GM12865 (cell line): ENCODE measurements at regions not wholly inside any gene's neighbourhood (a gene's known extent, or its start where the extent isn't known, plus 50 kb on each side); places are given as distances from the start of the nearest gene placed in this dataset.
"Not testable (repeated sequence)": the region's sequence is repeated elsewhere in the genome, so short reads cannot be mapped to it uniquely, and the experiment has no call there.

Source experiments
- DNase-seq: peaks from one replicate; pipeline ENCODE4 v3.0.0; 2010; ENCODE audit warnings: low read depth
- H3K4me3 ChIP-seq: 2 replicates; pipeline ENCODE4 v1.5.1; 2011; ENCODE audit warnings: mild to moderate bottlenecking, low read depth, low read length, control low read depth
- TF ChIP-seq, protein P1 (sequence below): IDR thresholded peaks from 2 replicates; pipeline ENCODE4 v1.5.1; 2011; ENCODE audit warnings: low read length, control low read depth, low read depth, inconsistent platforms; ENCODE audit not compliant: insufficient read depth; ENCODE audit errors: missing control alignments

DNA sequence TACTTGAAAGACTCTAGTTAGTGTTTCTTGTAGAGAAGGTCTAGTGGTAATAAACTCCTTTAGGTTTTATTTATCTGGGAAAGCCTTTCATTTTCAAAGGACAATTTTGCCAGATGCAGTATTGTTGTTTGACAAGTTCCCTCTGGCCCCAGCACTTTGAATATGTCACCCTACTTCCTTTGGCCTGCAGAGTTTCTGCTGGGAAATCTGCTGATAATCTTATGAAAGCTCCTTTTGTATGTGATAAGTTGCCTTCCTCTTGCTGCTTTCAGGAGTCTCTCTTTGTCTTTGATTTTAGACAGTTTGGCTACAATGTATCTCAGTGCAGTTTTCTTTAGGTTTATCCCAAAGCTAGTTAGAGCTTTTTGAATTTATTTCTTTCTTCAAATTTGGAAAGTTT lies 106.2 kb upstream of the L3MBTL4 start:
- H3K4me3 ChIP-seq: no peak overlapping the region
- no peak for DNase-seq
- TF ChIP-seq, protein P1, sequence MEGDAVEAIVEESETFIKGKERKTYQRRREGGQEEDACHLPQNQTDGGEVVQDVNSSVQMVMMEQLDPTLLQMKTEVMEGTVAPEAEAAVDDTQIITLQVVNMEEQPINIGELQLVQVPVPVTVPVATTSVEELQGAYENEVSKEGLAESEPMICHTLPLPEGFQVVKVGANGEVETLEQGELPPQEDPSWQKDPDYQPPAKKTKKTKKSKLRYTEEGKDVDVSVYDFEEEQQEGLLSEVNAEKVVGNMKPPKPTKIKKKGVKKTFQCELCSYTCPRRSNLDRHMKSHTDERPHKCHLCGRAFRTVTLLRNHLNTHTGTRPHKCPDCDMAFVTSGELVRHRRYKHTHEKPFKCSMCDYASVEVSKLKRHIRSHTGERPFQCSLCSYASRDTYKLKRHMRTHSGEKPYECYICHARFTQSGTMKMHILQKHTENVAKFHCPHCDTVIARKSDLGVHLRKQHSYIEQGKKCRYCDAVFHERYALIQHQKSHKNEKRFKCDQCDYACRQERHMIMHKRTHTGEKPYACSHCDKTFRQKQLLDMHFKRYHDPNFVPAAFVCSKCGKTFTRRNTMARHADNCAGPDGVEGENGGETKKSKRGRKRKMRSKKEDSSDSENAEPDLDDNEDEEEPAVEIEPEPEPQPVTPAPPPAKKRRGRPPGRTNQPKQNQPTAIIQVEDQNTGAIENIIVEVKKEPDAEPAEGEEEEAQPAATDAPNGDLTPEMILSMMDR: no peak

DNA sequence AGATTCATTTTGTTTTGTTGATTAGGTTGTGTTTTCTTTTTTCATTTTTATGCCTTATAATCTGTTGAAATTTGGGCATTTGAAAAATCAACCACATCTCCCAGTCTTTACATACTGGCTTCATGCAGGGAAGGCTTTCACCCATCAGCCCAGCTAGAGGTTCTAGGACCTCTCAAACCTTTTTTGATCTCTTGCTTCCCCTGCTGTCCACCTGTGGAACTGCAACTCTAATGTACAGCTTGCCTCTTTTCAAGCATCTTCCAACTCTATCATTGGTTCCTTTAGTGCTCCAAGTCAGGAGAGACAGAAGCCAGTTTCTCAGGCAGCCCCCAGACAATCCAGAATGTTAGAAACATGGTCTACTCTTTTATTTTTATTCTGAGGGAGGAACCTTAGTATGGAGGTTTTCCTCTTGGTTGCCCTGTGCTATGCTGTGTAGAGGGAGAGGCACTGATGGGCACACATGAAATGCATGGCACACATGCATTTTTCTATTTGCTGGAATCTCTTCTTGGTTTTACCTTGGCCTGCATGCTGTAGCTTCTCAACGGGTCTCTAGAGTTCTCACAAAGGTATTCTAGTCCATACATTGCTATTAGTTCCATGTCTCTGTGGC lies 107.2 kb upstream of the L3MBTL4 start:
- peak; percentile 71 for DNase-seq
- TF ChIP-seq, protein P1: peak; percentile 98
- no peak overlapping the region for H3K4me3 ChIP-seq

DNA sequence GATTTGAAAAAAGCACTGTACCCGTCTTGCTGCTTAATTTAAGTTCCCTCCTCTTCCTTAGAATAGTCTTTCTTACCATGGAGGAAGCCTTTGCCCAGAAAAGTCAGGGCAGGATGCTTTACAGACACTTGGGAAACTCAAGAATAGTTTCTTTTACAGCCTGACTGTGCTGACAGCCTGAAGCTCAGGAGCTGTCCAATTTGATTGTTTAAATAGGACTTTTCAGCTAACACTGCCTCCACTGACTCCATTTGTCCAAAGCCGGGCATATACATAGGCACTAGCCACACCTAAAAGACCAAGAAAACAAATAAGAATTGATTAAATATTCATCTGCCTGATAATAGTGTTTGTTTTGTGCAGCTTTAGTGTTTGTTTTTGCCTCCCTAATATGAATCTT lies 110.9 kb upstream of the L3MBTL4 start:
- no peak for DNase-seq
- TF ChIP-seq, protein P1: no peak
- H3K4me3 ChIP-seq: no peak overlapping the region

DNA sequence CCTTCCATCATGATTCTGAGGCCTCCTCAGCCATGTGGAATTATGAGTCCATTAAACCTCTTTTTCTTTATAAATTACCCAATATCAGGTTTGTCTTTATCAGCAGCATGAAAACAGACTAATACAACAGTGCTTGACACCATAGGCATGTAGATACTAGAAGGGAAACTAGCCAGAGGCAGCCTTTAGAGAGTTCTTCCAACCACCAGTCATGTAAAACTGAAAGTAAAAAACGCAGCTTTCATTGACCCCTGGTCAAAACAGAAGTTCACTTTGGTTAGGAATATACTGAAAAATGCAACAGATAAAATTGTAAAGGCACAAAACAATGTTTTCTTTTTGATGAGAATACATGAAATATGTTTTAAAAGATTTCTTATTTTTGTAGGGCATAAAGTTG lies 122.8 kb upstream of the L3MBTL4 start:
- peak; percentile 40 for DNase-seq
- no peak overlapping the region for H3K4me3 ChIP-seq
- TF ChIP-seq, protein P1: no peak

DNA sequence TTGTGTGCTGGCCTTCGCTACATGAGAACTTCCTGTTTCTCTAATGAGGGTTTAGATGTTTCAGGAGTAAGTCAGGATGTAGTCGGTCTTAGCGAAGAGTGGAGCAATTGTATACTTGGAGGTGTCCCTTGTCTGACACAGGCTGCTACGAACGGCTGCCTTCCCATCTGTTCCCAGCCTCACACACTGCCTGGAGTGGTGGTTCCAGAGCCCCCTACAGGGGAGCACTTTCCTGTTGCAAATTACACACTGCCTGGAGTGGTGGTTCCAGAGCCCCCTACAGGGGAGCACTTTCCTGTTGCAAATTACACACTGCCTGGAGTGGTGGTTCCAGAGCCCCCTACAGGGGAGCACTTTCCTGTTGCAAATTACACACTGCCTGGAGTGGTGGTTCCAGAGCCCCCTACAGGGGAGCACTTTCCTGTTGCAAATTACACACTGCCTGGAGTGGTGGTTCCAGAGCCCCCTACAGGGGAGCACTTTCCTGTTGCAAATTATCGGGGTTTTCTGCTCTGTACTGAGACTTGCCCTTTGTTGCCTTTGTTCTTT lies 126.5 kb upstream of the L3MBTL4 start:
- not testable (repeated sequence) for H3K4me3 ChIP-seq, DNase-seq

DNA sequence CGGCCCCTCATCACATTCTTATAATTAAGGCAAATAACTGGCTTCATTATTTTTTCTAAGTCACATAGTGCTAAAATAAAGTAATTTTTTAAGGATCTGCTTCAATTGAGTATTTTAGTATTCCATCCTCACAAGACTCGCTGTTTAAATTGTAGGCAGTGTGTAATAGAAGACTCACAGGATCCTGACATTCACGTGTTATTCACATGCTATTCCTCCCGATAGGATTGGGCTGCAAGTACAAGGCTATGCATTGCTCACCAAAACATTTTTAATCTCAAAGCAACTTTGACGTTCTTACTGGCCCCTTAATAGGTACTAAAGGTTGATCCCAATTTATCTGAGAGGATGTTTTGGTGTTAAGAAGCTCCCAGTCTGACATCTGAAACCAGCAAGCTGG lies 127.6 kb upstream of the L3MBTL4 start:
- TF ChIP-seq, protein P1: no peak
- no peak for DNase-seq
- no peak overlapping the region for H3K4me3 ChIP-seq

DNA sequence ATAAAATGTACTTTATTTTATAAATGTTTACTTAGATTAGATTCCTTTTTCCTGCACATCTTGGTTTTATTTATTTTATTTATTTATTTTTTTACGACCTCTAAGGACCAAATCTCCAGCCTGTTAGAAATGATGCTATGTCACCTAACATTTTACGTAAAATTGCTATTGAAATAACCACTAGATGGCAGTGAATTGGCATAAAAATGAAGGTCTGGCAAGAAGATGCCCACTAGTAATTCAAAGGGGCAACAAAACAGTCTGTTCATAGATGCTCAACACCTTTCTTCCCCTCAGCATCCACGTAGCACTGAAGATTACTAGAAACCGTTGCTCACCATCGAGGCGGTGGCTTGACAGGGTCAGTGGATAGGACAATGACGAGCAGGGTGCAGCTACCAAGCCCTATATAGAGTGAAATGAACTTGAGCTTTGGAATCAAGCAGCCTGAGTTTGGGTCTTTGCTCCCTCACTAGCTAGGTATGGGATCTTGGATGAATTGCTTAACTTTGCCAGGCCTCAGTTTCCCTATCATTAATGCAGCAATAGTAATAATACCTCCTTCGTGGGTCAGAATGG lies 128.7 kb upstream of the L3MBTL4 start:
- TF ChIP-seq, protein P1: peak; percentile 39
- DNase-seq: peak; percentile 12

More for the DNA sequence above, 128.7 kb upstream of the L3MBTL4 start:
- no peak overlapping the region for H3K4me3 ChIP-seq
